ENCODE measurements at regions not wholly inside any gene's neighbourhood (a gene's known extent, or its start where the extent isn't known, plus 50 kb on each side); places are given as distances from the start of the nearest gene placed in this dataset.

DNA sequence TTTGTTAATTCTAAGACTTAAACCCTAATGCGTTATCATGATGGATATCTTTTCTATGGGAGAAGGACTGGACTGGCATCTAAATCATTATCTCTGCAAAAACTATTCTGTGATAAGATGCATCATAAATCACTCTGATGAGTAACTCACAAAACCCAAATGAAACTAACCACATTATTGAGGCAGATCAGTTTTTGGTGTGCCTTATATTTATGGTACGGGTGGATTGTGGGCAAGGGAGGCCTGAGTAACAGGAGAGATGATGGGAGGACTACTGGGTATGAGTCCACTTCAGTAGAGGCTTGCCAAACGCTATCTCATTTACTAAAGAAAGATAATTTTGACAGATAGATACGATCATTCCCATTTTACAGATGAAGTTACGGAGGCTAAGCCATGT is 66.4 kb upstream of the GUCY1A1 start:
- TF ChIP-seq JUND (IDR thresholded peaks at IDR 0.05): peak; percentile 50; the same call in 1 of the 2 replicates
- TF ChIP-seq TAF1 (IDR thresholded peaks at IDR 0.05; ENCODE audit: borderline replicate concordance, low read depth, low read length): no peak
- TF ChIP-seq, protein P1, sequence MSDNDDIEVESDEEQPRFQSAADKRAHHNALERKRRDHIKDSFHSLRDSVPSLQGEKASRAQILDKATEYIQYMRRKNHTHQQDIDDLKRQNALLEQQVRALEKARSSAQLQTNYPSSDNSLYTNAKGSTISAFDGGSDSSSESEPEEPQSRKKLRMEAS (IDR thresholded peaks at IDR 0.05; ENCODE audit: low read depth): no peak
- TF ChIP-seq RCOR1 (IDR thresholded peaks at IDR 0.05; ENCODE audit: low read length): no peak
- TF ChIP-seq, protein P2, sequence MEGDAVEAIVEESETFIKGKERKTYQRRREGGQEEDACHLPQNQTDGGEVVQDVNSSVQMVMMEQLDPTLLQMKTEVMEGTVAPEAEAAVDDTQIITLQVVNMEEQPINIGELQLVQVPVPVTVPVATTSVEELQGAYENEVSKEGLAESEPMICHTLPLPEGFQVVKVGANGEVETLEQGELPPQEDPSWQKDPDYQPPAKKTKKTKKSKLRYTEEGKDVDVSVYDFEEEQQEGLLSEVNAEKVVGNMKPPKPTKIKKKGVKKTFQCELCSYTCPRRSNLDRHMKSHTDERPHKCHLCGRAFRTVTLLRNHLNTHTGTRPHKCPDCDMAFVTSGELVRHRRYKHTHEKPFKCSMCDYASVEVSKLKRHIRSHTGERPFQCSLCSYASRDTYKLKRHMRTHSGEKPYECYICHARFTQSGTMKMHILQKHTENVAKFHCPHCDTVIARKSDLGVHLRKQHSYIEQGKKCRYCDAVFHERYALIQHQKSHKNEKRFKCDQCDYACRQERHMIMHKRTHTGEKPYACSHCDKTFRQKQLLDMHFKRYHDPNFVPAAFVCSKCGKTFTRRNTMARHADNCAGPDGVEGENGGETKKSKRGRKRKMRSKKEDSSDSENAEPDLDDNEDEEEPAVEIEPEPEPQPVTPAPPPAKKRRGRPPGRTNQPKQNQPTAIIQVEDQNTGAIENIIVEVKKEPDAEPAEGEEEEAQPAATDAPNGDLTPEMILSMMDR (IDR thresholded peaks at IDR 0.05): no peak
- peak; percentile 37; the same call in 1 of the 2 replicates for TF ChIP-seq FOSL2 (IDR thresholded peaks at IDR 0.05; ENCODE audit: borderline replicate concordance, low read depth)
- TF ChIP-seq, protein P3, sequence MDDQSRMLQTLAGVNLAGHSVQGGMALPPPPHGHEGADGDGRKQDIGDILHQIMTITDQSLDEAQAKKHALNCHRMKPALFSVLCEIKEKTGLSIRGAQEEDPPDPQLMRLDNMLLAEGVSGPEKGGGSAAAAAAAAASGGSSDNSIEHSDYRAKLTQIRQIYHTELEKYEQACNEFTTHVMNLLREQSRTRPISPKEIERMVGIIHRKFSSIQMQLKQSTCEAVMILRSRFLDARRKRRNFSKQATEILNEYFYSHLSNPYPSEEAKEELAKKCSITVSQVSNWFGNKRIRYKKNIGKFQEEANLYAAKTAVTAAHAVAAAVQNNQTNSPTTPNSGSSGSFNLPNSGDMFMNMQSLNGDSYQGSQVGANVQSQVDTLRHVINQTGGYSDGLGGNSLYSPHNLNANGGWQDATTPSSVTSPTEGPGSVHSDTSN (IDR thresholded peaks at IDR 0.05): peak; percentile 70
- TF ChIP-seq FOXJ3 (CRISPR knock-in tag; IDR thresholded peaks at IDR 0.05): no peak
- TF ChIP-seq YY1 (IDR thresholded peaks at IDR 0.05; ENCODE audit: low read depth): no peak
- no peak for TF ChIP-seq POLR2AphosphoS5 (IDR thresholded peaks at IDR 0.05; ENCODE audit: low read depth, low read length)
- TF ChIP-seq, protein P4, sequence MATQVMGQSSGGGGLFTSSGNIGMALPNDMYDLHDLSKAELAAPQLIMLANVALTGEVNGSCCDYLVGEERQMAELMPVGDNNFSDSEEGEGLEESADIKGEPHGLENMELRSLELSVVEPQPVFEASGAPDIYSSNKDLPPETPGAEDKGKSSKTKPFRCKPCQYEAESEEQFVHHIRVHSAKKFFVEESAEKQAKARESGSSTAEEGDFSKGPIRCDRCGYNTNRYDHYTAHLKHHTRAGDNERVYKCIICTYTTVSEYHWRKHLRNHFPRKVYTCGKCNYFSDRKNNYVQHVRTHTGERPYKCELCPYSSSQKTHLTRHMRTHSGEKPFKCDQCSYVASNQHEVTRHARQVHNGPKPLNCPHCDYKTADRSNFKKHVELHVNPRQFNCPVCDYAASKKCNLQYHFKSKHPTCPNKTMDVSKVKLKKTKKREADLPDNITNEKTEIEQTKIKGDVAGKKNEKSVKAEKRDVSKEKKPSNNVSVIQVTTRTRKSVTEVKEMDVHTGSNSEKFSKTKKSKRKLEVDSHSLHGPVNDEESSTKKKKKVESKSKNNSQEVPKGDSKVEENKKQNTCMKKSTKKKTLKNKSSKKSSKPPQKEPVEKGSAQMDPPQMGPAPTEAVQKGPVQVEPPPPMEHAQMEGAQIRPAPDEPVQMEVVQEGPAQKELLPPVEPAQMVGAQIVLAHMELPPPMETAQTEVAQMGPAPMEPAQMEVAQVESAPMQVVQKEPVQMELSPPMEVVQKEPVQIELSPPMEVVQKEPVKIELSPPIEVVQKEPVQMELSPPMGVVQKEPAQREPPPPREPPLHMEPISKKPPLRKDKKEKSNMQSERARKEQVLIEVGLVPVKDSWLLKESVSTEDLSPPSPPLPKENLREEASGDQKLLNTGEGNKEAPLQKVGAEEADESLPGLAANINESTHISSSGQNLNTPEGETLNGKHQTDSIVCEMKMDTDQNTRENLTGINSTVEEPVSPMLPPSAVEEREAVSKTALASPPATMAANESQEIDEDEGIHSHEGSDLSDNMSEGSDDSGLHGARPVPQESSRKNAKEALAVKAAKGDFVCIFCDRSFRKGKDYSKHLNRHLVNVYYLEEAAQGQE (IDR thresholded peaks at IDR 0.05; ENCODE audit: low read depth, low read length): no peak
- no peak for TF ChIP-seq GABPA (IDR thresholded peaks at IDR 0.05; ENCODE audit: low read depth)
- TF ChIP-seq ELF1 (IDR thresholded peaks at IDR 0.05): no peak
- TF ChIP-seq, protein P5, sequence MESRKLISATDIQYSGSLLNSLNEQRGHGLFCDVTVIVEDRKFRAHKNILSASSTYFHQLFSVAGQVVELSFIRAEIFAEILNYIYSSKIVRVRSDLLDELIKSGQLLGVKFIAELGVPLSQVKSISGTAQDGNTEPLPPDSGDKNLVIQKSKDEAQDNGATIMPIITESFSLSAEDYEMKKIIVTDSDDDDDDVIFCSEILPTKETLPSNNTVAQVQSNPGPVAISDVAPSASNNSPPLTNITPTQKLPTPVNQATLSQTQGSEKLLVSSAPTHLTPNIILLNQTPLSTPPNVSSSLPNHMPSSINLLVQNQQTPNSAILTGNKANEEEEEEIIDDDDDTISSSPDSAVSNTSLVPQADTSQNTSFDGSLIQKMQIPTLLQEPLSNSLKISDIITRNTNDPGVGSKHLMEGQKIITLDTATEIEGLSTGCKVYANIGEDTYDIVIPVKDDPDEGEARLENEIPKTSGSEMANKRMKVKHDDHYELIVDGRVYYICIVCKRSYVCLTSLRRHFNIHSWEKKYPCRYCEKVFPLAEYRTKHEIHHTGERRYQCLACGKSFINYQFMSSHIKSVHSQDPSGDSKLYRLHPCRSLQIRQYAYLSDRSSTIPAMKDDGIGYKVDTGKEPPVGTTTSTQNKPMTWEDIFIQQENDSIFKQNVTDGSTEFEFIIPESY (IDR thresholded peaks at IDR 0.05; ENCODE audit: borderline replicate concordance, low read depth): no peak
